HuH-7 (cell line): ENCODE measurements at regions not wholly inside any gene's neighbourhood (a gene's known extent, or its start where the extent isn't known, plus 50 kb on each side); places are given as distances from the start of the nearest gene placed in this dataset.

Source experiments
- DNase-seq: peaks from one replicate; pipeline ENCODE4 v3.0.0; 2011; ENCODE audit warnings: low spot score

DNA sequence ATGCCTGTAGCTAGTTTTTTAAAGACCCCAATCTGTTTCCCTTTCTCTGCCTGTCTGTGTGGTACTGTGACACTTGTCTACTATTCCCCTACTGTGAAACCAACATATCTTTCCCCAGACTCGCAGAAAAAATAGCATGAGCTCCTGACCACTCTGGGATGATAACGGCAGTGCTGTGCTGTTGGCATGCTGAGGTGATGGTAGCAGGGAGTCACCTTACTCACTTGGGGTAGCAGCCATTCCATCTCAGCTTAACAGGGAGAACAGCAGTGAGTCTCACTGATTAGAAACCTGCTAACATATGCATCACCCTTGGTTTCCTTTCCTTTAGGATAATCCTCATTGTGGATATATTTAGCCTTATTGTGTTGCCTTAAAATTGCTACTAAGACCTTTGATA, 469.6 kb upstream of the FZD8 start:
- DNase-seq: no peak

DNA sequence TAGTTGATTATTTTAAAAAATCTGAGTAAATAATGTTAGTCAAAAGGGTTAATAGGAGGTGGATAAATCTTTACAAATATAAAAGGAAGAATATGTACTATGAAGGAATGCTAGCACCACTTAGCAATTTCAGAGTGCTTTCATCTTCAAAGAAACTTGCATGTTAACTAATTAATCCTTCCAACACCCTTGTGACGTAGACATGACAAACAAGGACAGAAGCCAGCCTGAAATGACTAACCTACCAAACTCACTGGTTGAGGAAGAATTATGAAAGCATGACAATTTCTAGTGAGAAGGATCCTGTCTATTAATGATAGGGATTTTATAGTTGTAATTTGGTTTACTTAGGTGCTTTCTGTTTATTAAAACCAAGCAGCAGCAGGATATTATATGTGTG, 468.0 kb upstream of the FZD8 start:
- no peak for DNase-seq

DNA sequence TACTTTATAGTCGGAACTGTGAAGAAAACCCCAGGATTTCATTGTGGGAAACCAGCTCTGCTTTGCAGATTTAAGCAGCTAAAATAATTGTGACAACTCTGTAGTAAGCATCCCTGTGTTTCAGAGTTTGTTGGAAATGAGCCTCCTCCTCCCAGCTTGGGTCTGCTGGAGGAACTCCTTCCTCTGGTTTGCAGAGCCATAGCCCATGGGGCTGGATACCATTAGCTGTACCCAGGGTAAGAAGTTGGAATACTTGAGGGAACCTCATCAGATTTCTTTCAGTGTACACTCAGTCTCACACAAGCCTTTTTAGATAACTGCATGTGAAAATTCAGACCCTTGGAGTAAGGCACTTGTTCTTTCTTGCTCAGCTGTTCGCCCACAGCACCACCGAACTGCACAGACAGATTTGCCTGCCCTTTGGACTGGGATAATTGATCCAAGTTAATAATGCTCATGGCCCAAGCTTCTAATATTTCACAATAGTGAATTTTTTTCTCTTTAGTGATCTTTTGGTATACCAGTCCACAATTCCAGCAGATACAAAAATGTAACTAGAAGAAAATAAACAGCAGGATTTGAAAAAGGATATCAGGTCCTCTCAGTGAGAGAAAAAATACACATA, 467.4 kb upstream of the FZD8 start:
- DNase-seq: peak; percentile 3

- DNase-seq: no peak
Measured at GRCh38 chr10:36097696-36098095, 455.6 kb upstream of the FZD8 start.

- no peak for DNase-seq
Measured at GRCh38 chr10:36096576-36096975, 454.5 kb upstream of the FZD8 start.

DNA sequence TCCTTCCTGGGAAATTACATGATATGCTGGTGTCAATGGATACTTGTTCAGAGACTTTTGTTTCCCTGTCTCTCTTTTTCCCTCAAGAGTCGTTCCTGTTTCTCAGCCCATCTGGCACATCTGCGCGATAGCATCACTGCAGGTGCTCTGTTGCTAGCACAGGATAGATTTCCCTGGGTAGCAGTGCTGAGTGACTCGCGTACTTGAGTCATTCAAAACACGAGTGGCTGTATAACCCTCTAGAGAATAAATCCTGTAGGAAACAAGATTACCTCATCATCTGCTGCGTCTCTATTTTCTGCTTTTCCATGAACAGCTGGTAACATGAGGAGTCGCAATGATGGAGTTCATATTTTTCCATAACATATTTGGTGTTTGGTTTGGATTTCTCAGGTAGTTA, 452.0 kb upstream of the FZD8 start:
- DNase-seq: no peak

DNA sequence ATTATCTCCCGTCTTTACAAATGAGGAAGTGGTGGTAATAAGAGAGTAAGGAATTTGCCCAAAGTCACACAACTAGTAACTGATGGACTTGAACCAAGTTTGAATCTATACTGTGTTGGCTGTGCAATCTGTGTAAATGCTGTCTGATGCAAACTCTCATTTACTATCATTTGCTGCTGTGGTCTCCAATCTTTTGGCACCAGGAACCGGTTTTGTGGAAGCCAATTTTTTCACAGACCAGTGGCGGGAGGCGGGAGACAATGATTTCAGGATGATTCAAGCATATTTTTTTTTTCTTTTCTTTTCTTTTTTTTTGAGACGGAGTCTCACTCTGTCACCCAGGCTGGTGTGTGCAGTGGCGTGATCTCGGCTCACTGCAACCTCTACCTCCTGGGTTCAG, 450.0 kb upstream of the FZD8 start:
- DNase-seq: no peak

GRCh38 chr10:36091007-36091406, 448.9 kb upstream of the FZD8 start:
- DNase-seq: no peak

DNA sequence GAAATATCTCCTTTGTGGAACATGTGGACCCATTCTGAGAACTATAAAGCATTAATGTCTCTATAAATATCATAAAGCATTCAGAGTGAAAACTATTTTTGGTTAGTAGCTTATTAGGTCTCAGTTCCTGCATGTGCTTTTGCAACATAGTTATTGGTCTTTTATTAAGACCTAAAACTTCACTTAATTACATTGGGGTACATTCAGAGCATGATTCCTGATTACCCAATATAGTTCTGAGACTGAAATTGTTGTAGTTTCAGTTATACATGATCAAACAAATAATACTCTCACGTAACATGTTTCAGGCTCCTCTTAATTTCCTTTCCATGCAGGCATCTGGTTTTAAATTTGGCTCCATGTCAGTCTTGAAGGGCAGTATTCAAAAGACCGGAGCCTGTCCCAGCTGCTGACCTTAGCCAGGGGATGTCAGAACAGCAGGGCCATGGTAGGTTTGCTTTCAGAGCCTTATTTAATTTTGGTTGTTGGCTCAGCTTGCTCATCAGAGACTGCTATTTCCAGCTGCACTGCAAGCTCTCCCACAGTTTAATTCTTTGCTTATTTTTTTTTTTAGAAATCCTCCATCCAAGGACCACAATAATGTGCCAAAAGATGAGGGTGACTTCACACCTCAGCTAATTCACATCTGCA, 447.8 kb upstream of the FZD8 start:
- no peak for DNase-seq

- DNase-seq: no peak
Measured at GRCh38 chr10:36087006-36088005, 445.2 kb upstream of the FZD8 start.

DNA sequence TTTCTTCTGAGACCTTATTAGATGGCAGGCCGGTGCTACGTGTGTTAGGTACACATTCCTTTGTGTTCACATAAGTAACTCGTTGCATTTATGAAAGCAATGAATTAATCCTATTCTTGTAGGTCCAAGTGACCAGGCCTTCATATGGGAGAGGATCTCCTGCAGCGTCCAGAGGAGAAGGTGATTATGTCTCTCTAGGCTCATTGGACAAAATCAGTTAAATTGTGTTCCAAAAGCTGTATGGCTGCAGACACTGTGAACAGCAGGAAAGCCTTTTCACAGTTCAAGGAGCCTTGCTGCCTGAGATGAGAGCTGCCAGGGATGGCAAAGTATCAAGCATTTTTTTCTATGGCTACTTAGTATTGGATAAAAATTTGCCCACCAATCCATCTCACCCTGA, 433.1 kb upstream of the FZD8 start:
- no peak for DNase-seq

GRCh38 chr10:36073796-36074345, 431.8 kb upstream of the FZD8 start:
- no peak for DNase-seq

GRCh38 chr10:36068542-36068941, 426.4 kb upstream of the FZD8 start:
- no peak for DNase-seq

DNA sequence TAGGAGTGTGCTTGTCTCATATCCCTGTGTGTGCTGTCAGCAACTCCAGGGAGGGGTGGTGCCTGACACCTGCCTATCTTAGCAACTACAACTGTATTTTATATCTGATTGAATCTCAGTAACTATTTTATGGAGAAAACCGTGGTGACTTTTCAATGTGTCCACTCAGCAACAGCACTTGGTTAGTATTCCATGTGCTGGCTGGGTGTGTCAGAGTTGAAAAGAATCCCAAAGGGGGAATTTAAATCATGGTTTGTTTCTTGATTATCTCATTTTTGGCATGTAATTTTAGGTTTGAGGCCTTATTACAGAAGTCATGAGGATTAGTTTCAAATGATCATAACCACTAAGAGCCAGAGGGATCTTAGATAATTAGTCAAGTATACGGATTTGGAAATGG, 425.7 kb upstream of the FZD8 start:
- no peak for DNase-seq

GRCh38 chr10:36066850-36067249, 424.8 kb upstream of the FZD8 start:
- DNase-seq: no peak

GRCh38 chr10:36066102-36066501, 424.0 kb upstream of the FZD8 start:
- no peak for DNase-seq

GRCh38 chr10:36063396-36063795, 421.3 kb upstream of the FZD8 start:
- no peak for DNase-seq

DNA sequence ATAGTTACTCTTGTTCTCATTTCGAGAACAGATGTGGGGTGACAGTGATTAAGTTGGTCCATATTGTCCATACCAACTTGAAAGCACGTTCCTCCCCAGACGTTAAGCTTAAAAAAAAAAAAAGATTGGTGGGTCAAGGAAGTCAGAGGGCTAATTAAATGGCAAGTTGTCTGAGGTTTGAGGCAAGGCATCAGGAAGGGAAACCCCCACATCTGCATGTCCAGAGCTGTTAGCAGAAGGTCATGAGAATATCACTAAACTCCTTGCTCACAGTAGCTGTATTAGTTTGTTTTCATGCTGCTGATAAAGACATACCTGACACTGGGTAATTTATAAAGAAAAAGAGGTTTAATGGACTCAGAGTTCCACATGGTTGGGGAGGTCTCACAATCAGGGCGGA, 415.6 kb upstream of the FZD8 start:
- no peak for DNase-seq

GRCh38 chr10:36057180-36057579, 415.1 kb upstream of the FZD8 start:
- no peak for DNase-seq

DNA sequence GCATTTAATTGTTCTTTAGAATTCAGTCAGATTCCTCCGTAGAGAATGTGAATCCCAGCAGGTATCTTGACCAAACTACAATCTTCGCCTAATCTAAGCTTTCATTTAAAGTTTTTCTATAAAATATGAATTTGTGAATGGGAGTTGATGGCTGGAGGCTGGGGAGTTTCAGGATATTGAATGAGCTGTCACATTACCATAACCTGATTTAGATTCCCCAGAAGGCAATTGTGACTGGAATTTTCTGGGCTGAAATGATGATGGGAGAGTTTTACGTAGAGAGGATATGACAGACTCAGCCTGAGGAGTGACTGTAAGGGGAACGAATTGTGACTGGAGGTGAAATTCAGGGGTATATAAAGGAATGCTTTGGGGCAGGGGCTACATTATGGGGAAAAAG, 411.7 kb upstream of the FZD8 start:
- no peak for DNase-seq

DNA sequence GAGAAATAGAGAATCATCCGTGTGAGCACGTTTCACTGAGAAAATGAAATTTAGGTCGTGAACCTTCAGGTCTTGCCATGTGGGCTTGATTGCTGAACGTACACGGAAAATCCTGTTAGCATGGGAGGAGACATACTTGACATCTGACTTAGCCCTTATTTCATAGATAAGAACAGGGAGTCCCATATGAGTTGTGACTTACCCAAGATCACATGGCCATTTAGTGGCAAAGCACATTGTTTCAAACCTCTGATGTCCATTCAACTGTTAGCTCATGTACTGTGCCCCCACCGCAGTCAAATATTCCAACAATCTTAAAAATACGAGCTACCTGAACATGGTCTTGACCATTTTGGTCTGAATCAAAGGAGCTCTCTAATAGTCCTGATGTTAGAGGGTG, 411.2 kb upstream of the FZD8 start:
- DNase-seq: no peak

GRCh38 chr10:36051500-36051991, 409.4 kb upstream of the FZD8 start:
- no peak for DNase-seq
